Ammon's horn (tissue), 1 donor: ENCODE measurements at regions not wholly inside any gene's neighbourhood (a gene's known extent, or its start where the extent isn't known, plus 50 kb on each side); places are given as distances from the start of the nearest gene placed in this dataset.
A peak's percentile ranks its signal among the peaks of the same experiment; 100 is the strongest.
"Not testable (repeated sequence)": the region's sequence is repeated elsewhere in the genome, so short reads cannot be mapped to it uniquely, and the experiment has no call there.

Experiments
- DNase-seq: peaks from one replicate; pipeline ENCODE4 v3.0.0-alpha.2; 2016; ENCODE audit warnings: low spot score

DNA sequence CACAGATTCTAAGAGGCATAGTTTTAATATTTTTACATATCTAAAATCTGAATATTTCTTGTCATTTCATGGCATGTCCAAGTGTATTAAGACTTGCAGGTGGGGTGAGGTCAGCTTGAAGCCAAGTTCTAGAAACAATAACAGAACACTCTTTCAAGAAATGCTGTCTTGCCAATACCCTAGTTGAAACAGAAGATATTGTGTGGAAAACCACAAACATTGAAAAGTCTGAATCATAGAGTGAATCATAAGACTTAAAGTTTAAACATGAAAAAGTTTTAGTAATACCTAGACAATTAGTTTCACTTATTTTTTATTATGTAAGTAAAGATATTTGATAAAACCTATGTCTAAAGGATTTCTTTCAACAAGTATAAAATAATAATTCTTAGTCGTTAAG is 191.5 kb upstream of the CAND1 start:
- no peak for DNase-seq

- DNase-seq: no peak
These were observed 190.2 kb upstream of the CAND1 start for GRCh38 chr12:67078957-67079356.

GRCh38 chr12:67080637-67081036 is 188.5 kb upstream of the CAND1 start:
- DNase-seq: no peak

DNA sequence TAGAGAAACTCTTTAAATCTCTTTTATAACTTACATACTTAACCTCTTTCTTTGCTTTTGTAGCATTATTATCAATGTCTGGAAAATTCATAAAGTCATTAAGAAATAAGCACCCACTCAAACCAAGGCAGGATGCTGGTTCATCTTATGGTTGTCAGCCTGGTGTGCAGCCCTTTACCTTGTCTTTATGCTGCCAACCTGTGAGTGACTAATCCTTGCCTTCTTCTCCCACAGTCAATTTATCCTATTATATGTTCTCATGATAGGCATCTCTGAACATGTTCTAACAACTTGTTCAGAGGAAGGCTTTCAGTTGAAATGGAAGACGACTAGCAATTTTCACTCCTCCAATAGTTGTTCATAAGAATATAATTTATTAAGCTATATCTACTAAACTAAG is 186.9 kb upstream of the CAND1 start:
- DNase-seq: no peak

GRCh38 chr12:67085699-67086098 is 183.5 kb upstream of the CAND1 start:
- DNase-seq: no peak

DNA sequence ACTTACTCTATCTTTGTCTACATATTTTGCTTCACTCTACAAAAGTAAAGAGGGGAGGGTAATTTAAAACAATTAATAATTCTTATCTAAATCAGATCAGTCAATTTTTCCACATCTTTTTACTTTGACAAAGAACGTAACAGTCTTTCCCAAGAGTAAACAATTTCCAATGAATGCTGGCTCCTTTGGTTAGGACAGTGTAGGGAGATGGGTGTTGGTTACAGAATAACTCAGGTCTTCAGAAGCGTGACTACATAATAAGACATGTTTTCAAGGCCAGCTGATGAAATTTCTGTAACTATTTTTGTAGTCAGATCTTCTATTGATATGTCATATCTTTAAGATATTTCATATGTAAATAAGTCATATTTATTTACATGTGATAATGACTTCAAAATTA is 183.0 kb upstream of the CAND1 start:
- no peak for DNase-seq

GRCh38 chr12:67088401-67089118 is 180.6 kb upstream of the CAND1 start:
- DNase-seq: no peak

DNA sequence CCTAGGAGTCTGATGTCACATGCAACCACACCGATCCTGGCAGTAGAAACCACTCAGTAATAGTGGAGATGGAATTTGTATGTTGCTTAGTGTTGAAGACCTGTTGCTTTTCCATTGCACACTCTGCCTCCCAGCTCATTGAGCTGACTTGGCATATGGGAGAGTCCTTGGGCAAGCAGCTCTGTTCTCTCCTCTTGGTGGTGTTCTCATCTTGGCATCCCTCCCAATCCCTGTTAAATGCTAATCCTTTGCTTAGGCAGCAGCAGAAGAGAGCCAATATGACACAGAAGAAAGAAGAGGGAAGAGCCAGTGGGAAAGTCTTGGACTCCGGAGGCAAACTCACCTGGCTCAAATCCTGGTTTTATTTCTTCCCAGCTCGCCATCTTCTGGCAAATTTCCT is 178.0 kb upstream of the CAND1 start:
- DNase-seq: peak; percentile 68

DNA sequence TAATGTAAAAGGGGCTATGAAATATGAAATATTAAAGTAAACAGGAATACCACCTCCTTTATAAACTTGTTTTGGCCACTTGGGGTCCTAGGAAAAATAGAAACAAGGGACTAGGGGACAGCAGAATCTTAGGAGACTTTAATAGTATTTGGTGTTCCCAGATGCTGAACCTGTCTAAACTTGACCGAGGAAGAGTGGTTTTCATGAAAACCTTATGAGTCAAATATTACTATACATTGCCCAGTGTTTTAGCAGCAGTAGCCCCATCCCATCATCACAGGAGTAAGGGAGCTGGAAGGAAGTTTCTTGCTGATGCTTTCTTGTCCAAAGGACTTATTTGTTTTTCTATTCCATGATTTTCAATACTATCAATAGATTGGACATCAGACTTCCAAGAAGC is 177.5 kb upstream of the CAND1 start:
- no peak for DNase-seq

- not testable (repeated sequence) for DNase-seq
These were observed 176.2 kb upstream of the CAND1 start for GRCh38 chr12:67092934-67093333.

- DNase-seq: no peak
These were observed 172.4 kb upstream of the CAND1 start for GRCh38 chr12:67096533-67097318.

DNA sequence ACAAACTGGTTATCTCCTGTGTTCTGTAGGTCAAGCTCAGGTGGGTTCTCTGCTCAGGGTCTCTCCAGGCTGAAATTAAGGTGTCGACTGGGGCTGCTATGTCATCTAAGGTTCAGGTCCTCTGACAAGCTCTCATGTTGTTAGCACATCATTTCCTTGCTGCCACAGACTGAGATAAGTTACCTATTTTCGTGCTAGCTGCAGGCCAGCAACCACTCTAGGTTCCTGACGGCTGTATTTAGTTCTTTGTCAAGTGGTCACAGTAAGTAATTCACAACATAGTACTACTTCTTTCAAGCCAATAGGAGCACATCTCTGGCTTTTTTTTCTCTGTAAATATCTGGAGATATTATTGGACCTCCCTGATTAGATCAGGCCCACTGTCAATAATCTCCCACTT is 169.3 kb upstream of the CAND1 start:
- no peak for DNase-seq

- no peak for DNase-seq
These were observed 165.6 kb upstream of the CAND1 start for GRCh38 chr12:67103521-67103920.

GRCh38 chr12:67107235-67107634 is 161.9 kb upstream of the CAND1 start:
- no peak for DNase-seq

DNA sequence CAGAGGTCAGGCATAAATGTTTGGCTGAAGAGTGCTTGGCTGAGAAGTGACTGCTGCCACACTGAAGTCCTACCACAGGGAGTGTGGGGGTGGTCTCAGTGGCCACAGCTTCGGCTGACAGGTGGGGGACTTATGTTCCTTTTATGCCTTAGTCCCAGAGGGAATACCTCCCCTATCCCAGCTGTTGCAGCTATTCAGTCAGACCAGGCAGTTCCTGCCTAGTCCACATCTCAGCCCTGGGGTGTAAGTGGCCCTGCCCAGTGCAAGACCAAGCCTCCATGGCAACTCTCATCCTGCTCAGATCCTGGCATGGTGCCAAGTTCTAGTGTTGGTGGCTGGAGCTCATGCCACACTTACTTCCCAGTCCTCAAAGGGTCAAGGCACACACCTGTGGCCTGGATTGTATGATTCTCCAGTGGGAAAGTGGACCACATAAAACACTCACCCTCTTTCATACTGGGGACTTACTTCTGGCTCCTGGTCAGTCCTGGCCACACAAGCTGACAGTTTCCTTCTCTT is 161.3 kb upstream of the CAND1 start:
- no peak for DNase-seq

GRCh38 chr12:67110345-67110744 is 158.8 kb upstream of the CAND1 start:
- DNase-seq: not testable (repeated sequence)

DNA sequence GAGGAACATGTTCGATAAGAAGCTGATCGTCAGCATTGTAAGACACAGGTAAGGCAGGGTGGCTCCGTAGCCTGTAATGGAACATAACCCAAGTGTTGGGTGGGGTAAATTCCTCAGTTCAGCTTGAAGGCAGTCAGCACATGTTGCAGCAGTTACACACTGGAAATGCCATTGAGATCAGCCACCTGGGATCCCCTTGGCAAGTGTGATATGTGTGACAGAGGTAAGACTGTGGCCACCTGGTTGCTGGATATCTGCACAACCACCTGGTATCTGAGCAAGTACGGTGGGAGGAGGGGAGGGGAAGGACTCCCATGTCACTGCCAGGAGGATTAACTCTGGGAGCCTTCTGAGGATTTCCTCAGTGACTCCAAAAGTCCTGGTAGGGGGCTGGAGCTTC is 158.0 kb upstream of the CAND1 start:
- no peak for DNase-seq

GRCh38 chr12:67112586-67112985 is 156.6 kb upstream of the CAND1 start:
- DNase-seq: no peak

GRCh38 chr12:67116134-67116533 is 153.0 kb upstream of the CAND1 start:
- DNase-seq: no peak

GRCh38 chr12:67122584-67122983 is 146.6 kb upstream of the CAND1 start:
- no peak for DNase-seq

DNA sequence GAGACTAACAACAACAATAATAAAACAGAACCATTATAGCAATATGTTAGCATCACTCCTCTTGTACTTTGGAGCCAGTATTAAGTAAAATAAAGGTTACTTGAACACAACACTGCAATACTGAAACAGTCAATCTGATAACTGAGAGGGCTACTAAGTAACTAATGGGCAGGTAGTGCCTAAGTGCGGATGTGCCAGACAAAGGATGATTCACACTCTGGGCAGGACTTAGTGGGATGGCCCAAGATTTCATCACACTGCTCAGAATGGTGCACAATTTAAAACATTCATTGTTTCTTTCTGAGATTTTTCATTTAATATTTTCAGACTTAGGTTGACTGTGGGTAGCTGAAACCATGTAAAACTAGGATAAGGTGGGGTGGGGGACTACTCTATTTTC is 131.9 kb upstream of the CAND1 start:
- DNase-seq: no peak

GRCh38 chr12:67141296-67142018 is 127.7 kb upstream of the CAND1 start:
- no peak for DNase-seq

GRCh38 chr12:67145692-67146091 is 123.5 kb upstream of the CAND1 start:
- no peak for DNase-seq
